Pancreas (tissue), 10 donors: ENCODE measurements at regions not wholly inside any gene's neighbourhood (a gene's known extent, or its start where the extent isn't known, plus 50 kb on each side); places are given as distances from the start of the nearest gene placed in this dataset.

Source experiments
- ATAC-seq, 4 donors: fragments of 200-7000 bp; cut with Tn5 transposase; one replicate each; pipeline versions ENCODE4 v1.8.0 to v1.9.1; 2020; ENCODE audit warnings: mild to moderate bottlenecking in 4 of 4, moderate library complexity in 4 of 4
- DNase-seq, 6 donors: peaks; one replicate each; pipeline ENCODE4 v3.0.0-alpha.2; 2020
- FAIRE-seq: peaks from 2 replicates; lab custom pipeline; 2012; peaks lifted over from hg19 to GRCh38; lab: Jason Lieb, UNC
- H3K27ac ChIP-seq, 4 donors: fragments of 200-600 bp; sonication (generic); 1 replicate in 3 of 4; 2 replicates in 1 of 4; pipeline versions ENCODE4 v1.5.0 to v1.8.0; 2020
- H3K27me3 ChIP-seq, 4 donors: fragments of 200-600 bp; one replicate each; pipeline ENCODE4 v1.8.0; 2021
- H3K36me3 ChIP-seq, 3 donors: fragments of 200-600 bp; sonication (generic) in 1 of 3; one replicate each; pipeline versions ENCODE4 v1.5.0 to v1.8.0; 2020 to 2021
- H3K4me1 ChIP-seq, 3 donors: fragments of 200-600 bp; one replicate each; pipeline ENCODE4 v1.8.0; 2021
- H3K4me3 ChIP-seq, 4 donors: fragments of 200-600 bp; sonication (generic) in 2 of 4; one replicate each; pipeline versions ENCODE4 v1.5.0 to v1.8.0; 2020 to 2021
- H3K9me3 ChIP-seq, 4 donors: fragments of 200-600 bp; one replicate each; pipeline ENCODE4 v1.8.0; 2021
- CTCF ChIP-seq, 4 donors: fragments of 200-600 bp; sonication (generic) in 3 of 4; IDR thresholded peaks; one replicate each; pipeline versions ENCODE4 v1.5.0 to v1.8.0; 2021; ENCODE audit warnings: antibody characterized with exemption in 4 of 4
- WGBS, 2 donors: extraction: QIAGEN DNeasy Blood & Tissue Kit; methylation state at CpG; one replicate each; pipeline ENCODE4 v1.1.7; 2013; 5-methylcytosine and 5-hydroxymethylcytosine counted together
- intact Hi-C, 3 donors: fragments of 100-400 bp; cut with DNase I; formaldehyde crosslinking; loops; one replicate each; pipeline versions ENCODE4 v1.11.1 to v1.14.2; 2022
- donor health status: healthy with polysubstance abuse.
- donor health status: DM: no; HTN: no; CAD: no; lungs with moderate emphysema.
- donor health status: DM: no; HTN: no; CAD: no.
- donor health status: control.
- donor health status: control.
- donor health status: Bipolar disorder and iron deficiency.
- donor health status: DM: yes; HTN: yes; CAD: no.
- donor health status: DM: no; HTN: no; CAD: no.
- donor health status: DM: no; HTN: no; CAD: no.
- donor health status: DM: yes; HTN: yes; CAD: no.

- Histone ChIP-seq H3K9me3 (no peaks in the 10 kb centered on the region), H3K27ac (no peak overlapping the region), H3K4me1 (no peaks in the 10 kb centered on the region), H3K4me3 (no peak overlapping the region), H3K27me3 (no peaks in the 10 kb centered on the region), H3K36me3 (no peaks in the 10 kb centered on the region)
- FAIRE-seq: no peak
- intact Hi-C loops: no loop called here
- ATAC-seq: no peak
- 62 to 74% methylated on average over 5 of the region's 5 CpGs for WGBS, 2 donors
- TF ChIP-seq CTCF (IDR thresholded peaks at IDR 0.05): no peak
- DNase-seq: no peak
Measured at GRCh38 chr13:68214691-68215415, 984.7 kb upstream of the PCDH9 start.

GRCh38 chr13:68199271-68199670, 969.1 kb upstream of the PCDH9 start:
- intact Hi-C loops: no loop called here
- Histone ChIP-seq H3K27ac (no peak overlapping the region), H3K4me1 (no peaks in the 10 kb centered on the region), H3K27me3 (no peaks in the 10 kb centered on the region), H3K9me3 (no peaks in the 10 kb centered on the region), H3K4me3 (no peak overlapping the region), H3K36me3 (no peaks in the 10 kb centered on the region)
- no peak for ATAC-seq
- FAIRE-seq: no peak
- 64 to 77% methylated on average over 2 of the region's 2 CpGs for WGBS, 2 donors
- TF ChIP-seq CTCF (IDR thresholded peaks at IDR 0.05): no peak
- no peak for DNase-seq

GRCh38 chr13:68190818-68191217, 960.7 kb upstream of the PCDH9 start:
- TF ChIP-seq CTCF (IDR thresholded peaks at IDR 0.05): no peak
- ATAC-seq: no peak
- no peak overlapping the region for H3K27ac ChIP-seq
- H3K9me3 ChIP-seq: no peaks in the 10 kb centered on the region
- peaks cover 0 to 2% (median 0%) of the 10 kb centered on the region in 4 donors for H3K27me3 ChIP-seq
- no peaks in the 10 kb centered on the region for H3K36me3 ChIP-seq
- 62 to 63% methylated on average over 4 of the region's 4 CpGs for WGBS, 2 donors
- no peak overlapping the region for H3K4me3 ChIP-seq
- intact Hi-C loops: no loop called here
- H3K4me1 ChIP-seq: no peaks in the 10 kb centered on the region
- DNase-seq: no peak
- FAIRE-seq: no peak

- TF ChIP-seq CTCF (IDR thresholded peaks at IDR 0.05): no peak
- H3K27me3 ChIP-seq: peaks cover 0 to 2% (median 0%) of the 10 kb centered on the region in 4 donors
- no peak overlapping the region for H3K4me3 ChIP-seq
- H3K27ac ChIP-seq: no peak overlapping the region
- intact Hi-C loops: no loop called here
- no peaks in the 10 kb centered on the region for H3K9me3 ChIP-seq
- H3K4me1 ChIP-seq: no peaks in the 10 kb centered on the region
- H3K36me3 ChIP-seq: no peaks in the 10 kb centered on the region
- FAIRE-seq: no peak
- no peak for DNase-seq
- 33 to 36% methylated on average over 3 of the region's 3 CpGs for WGBS, 2 donors
- ATAC-seq: no peak
Measured at GRCh38 chr13:68185444-68186141, 955.5 kb upstream of the PCDH9 start.

- Histone ChIP-seq H3K27me3 (no peaks in the 10 kb centered on the region), H3K4me1 (no peaks in the 10 kb centered on the region), H3K36me3 (no peaks in the 10 kb centered on the region), H3K9me3 (no peaks in the 10 kb centered on the region), H3K4me3 (no peak overlapping the region), H3K27ac (no peak overlapping the region)
- DNase-seq: no peak
- intact Hi-C loops: no loop called here
- 23 to 30% methylated on average over 2 of the region's 2 CpGs for WGBS, 2 donors
- no peak for ATAC-seq
- no peak for TF ChIP-seq CTCF (IDR thresholded peaks at IDR 0.05)
- FAIRE-seq: no peak
Measured at GRCh38 chr13:68176475-68176874, 946.3 kb upstream of the PCDH9 start.
